Posterior cingulate gyrus (tissue), 11 donors: ENCODE measurements at regions not wholly inside any gene's neighbourhood (a gene's known extent, or its start where the extent isn't known, plus 50 kb on each side); places are given as distances from the start of the nearest gene placed in this dataset.
"Not testable (repeated sequence)": the region's sequence is repeated elsewhere in the genome, so short reads cannot be mapped to it uniquely, and the experiment has no call there.

Source experiments
- DNase-seq, 10 donors: peaks; one replicate each; pipeline versions ENCODE4 v3.0.0 to v3.0.0-alpha.2; 2020 to 2021; ENCODE audit warnings: mixed read lengths in 3 of 10
- intact Hi-C: fragments of 100-400 bp; cut with DNase I; formaldehyde crosslinking; loops from one replicate; pipeline ENCODE4 v1.15.1; 2023

- intact Hi-C loops, result no loop called here
- DNase-seq, result no peak
Observed at GRCh38 chr3:164779816-164780215, 298.5 kb downstream of the SI start.

- intact Hi-C loops, result no loop called here
- no peak for DNase-seq
Observed at GRCh38 chr3:164752812-164753211, 325.5 kb downstream of the SI start.

GRCh38 chr3:164748626-164749025, 329.7 kb downstream of the SI start:
- DNase-seq, result no peak
- intact Hi-C loops, result no loop called here

- peak in 2 of 10 donors; percentile 32 to 35 for DNase-seq
- intact Hi-C loops, result no loop called here
Observed at GRCh38 chr3:164741869-164742268, 336.4 kb downstream of the SI start.

GRCh38 chr3:164737174-164737573, 341.1 kb downstream of the SI start:
- intact Hi-C loops, result no loop called here
- DNase-seq, result no peak

- DNase-seq, result no peak
- intact Hi-C loops, result no loop called here
Observed at GRCh38 chr3:164732166-164732565, 346.1 kb downstream of the SI start.

GRCh38 chr3:164730815-164731360, 347.4 kb downstream of the SI start:
- intact Hi-C loops, result no loop called here
- peak in 1 of 10 donors; percentile 49 for DNase-seq

- intact Hi-C loops, result no loop called here
- peak in 1 of 10 donors; percentile 43 for DNase-seq
Observed at GRCh38 chr3:164723396-164723795, 354.9 kb downstream of the SI start.

GRCh38 chr3:164702808-164703207, 375.5 kb downstream of the SI start:
- intact Hi-C loops, DNase-seq: not testable (repeated sequence)

GRCh38 chr3:164687902-164688301, 390.4 kb downstream of the SI start:
- intact Hi-C loops, result no loop called here

GRCh38 chr3:164687211-164687610, 391.1 kb downstream of the SI start:
- no peak for DNase-seq
- intact Hi-C loops, result no loop called here

More at GRCh38 chr3:164687902-164688301, 390.4 kb downstream of the SI start:
- DNase-seq, result no peak

GRCh38 chr3:164683489-164683888, 394.8 kb downstream of the SI start:
- no peak for DNase-seq
- intact Hi-C loops, result no loop called here

GRCh38 chr3:164679245-164679644, 399.1 kb downstream of the SI start:
- intact Hi-C loops, result no loop called here
- no peak for DNase-seq

- DNase-seq, result no peak
- intact Hi-C loops, result no loop called here
Observed at GRCh38 chr3:164677317-164677716, 401.0 kb downstream of the SI start.

- intact Hi-C loops, result no loop called here
Observed at GRCh38 chr3:164673738-164674137, 404.6 kb downstream of the SI start.

GRCh38 chr3:164658125-164658524, 420.2 kb downstream of the SI start:
- intact Hi-C loops, result no loop called here
- DNase-seq, result no peak

More at GRCh38 chr3:164673738-164674137, 404.6 kb downstream of the SI start:
- DNase-seq, result no peak

- intact Hi-C loops, result no loop called here
- DNase-seq, result no peak
Observed at GRCh38 chr3:164657631-164658030, 420.7 kb downstream of the SI start.

GRCh38 chr3:164655462-164655861, 422.8 kb downstream of the SI start:
- no peak for DNase-seq
- intact Hi-C loops, result no loop called here

GRCh38 chr3:164641071-164641470, 437.2 kb downstream of the SI start:
- intact Hi-C loops, result no loop called here
- no peak for DNase-seq

GRCh38 chr3:164640591-164640990, 437.7 kb downstream of the SI start:
- no peak for DNase-seq
- intact Hi-C loops, result no loop called here

GRCh38 chr3:164620956-164621355, 457.3 kb downstream of the SI start:
- DNase-seq, result no peak
- intact Hi-C loops, result no loop called here

- intact Hi-C loops, result no loop called here
- no peak for DNase-seq
Observed at GRCh38 chr3:164620423-164620822, 457.9 kb downstream of the SI start.

GRCh38 chr3:164612751-164613150, 465.5 kb downstream of the SI start:
- no peak for DNase-seq
- intact Hi-C loops, result no loop called here
